CD1c-positive myeloid dendritic cell (primary cell): ENCODE measurements at regions not wholly inside any gene's neighbourhood (a gene's known extent, or its start where the extent isn't known, plus 50 kb on each side); places are given as distances from the start of the nearest gene placed in this dataset.

ENCODE experiments used
- DNase-seq: peaks from one replicate; pipeline ENCODE4 v3.0.0-alpha.2; 2016; ENCODE audit errors: extremely low spot score

DNA sequence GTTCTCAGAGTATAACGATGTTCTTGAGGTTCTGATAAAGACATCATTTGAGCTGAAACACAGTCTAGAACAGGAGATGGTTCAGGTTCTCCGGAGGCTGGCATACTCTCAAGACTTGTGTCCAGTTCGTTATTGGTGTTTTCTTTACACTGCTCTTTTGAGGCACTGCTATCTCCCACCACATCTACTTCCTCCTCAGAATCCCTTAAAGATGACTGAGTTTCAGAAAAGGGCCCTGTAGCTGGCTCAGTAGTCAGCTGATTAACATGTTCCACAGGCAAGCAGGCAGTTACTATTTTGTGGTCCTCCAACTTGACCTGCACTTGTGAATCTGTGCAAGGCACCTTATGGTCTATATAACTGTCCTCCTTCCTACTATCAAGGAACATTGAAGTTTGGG lies 50.2 kb downstream of the ZZZ3 start:
- no peak for DNase-seq

DNA sequence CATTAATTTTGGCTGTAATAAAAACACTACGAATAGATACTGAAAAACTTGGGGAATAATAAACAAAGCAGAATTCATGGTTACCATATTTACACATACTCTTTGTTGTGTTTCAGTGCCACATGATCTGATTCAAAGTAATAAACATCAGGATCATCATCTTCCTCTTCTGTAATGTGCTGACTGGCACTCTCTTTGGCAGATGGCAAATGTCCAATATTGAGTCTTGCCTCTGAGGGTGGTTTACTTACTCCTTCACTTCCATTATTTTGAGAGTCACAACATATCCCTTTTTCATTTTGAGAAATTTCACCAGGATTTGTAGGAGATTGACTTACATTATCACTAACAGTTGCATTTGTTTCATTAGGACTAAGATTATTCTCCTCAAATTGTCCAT lies 50.7 kb downstream of the ZZZ3 start:
- peak; percentile 11 for DNase-seq

DNA sequence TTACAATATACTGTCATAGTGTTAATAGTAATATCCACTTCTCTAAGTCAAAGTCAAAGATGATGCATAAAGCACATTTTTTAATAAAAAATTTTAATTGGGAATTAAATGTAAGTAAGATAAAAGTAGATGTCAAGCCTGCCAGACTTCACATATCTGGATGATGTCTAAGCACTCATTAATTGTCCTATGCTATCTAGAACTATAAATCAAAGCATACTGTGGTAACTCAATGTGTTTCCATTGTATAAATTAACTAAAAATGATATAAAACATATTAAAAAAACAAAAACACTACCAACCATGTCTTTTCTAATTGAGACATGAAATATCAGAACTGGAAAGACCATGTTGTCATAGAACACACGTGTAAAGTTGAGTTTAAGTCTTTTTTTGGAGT lies 51.2 kb downstream of the ZZZ3 start:
- no peak for DNase-seq

DNA sequence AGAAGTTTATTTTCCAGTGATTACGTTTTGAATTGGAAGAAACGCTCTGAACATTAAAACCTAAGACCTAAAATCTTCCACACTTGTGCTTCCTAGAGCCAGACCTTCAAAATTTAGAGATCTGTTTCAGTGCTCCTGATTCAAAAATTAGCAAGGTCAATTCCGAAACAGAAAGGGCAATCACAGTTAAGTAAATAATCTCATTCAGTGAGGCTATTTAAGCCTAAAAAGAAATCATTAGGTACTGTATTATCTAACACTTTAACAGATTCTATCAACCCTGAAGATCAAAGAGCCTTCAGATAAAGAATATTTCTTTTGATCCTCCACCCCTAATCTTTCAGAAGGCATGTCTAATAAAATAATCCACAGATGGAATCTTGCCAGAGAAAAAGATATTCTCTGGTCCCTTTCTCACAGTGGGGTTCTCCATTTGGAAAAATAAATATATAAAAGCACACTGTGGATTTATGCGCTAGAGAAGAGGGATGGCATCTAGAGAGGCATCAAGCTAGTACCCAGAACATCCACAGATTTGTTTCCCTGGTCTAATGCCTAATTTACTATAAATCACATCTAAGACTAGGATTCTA lies 54.4 kb downstream of the ZZZ3 start:
- DNase-seq = no peak

DNA sequence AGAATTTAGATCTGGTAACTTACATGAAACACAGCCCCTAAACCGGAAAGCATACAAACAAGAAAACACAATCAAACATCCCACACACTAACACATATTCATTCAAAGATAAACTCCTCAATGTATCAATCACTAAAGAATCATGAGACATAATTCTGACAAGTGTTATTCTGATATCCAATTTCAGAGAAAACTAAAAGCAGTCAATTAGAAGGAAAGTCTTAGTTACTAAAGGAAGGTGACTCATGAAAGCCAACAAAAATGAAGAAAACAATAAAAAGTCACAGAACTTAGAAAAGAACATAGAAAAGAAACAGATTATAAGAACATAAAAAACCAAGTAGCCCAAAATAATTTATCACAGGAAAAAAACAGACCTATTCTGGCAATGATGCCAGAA lies 57.2 kb downstream of the ZZZ3 start:
- no peak for DNase-seq

DNA sequence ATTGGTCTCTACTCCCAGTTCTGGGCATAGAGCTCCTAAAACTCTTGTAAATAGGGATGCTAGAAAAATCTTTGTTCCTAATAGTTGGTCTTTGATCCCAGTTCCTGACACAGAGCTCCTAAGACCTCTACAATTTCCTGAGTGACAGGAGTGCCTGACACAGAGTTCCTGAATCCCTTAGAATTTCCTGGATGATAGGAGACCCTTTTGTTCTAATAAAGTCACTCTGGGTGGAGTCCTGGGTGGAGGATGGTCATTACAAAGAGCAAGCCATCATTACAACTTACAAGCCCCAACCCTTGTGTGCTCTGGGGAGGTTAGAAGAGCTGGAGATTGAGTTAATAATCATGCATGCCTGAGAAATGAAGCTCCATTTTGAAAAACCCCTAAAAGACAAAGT lies 58.4 kb downstream of the ZZZ3 start:
- no peak for DNase-seq

DNA sequence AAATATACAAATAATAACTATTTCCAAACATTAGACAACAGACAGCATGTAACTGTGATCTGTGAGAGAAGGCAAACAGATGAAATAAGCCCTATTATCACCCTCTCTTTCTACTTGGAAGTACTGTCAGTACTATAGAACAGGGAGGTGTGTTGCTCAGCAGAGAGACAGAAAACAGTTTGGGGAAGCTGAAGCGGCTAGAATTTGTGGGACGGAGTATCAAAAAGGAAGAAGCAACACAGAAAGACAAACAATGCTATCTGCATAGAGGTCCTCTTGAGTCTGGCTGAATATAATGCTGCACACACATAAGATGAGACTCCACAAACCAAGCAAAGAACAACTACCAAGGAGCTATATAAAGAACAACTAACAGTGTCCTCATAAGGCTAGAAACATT lies 59.4 kb downstream of the ZZZ3 start:
- DNase-seq = no peak

DNA sequence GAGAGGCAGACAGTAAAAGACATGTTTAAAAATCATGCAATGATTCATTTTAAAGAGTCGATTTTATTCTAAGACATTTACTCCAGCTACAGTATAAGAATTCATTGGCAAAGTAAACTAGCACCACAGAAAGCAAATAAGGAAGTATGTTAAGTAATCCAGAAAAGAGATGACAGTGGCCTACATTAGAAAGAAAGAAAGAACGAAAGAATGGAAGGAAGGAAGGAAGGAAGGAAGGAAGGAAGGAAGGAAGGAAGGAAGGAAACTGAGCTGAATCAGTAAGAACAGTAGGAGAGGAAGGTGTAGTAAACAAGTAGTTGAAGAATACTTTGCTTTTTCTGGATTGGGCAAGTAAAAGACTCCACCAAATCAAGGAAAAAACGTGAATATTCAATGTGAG lies 62.2 kb downstream of the ZZZ3 start:
- no peak for DNase-seq

DNA sequence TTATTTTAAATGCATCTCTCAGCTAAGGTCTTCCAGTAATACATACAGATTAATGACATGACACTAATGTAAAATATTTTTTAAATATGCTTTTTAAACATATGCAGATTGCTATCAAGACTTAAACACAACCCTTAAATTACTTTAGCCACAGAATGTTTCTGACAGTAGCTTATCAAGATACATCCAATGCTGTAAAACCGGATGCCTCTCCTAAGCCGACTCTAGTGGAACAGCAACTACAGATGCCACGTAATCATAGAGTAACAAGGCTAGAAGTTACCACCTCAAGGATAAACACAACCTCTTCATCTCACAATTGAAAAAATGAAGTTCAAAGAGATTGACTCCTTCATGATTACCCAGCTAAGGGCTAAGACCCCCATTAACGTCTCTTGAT lies 68.4 kb downstream of the ZZZ3 start:
- DNase-seq = no peak
